Progenitor cell of endocrine pancreas (in vitro differentiated cells): ENCODE measurements at regions not wholly inside any gene's neighbourhood (a gene's known extent, or its start where the extent isn't known, plus 50 kb on each side); places are given as distances from the start of the nearest gene placed in this dataset.

Experiments
- DNase-seq: peaks from one replicate; pipeline ENCODE4 v3.0.0; 2021; ENCODE audit warnings: low spot score; ENCODE audit not compliant: unreplicated experiment
- H3K27ac Mint-ChIP-seq: 2 replicates; pipeline ENCODE4 v1.8.0; 2021; ENCODE audit warnings: mild to moderate bottlenecking, moderate library complexity, mixed read lengths
- H3K27me3 Mint-ChIP-seq: 2 replicates; pipeline ENCODE4 v1.8.0; 2021; ENCODE audit warnings: mixed read lengths
- H3K36me3 Mint-ChIP-seq: 2 replicates; pipeline ENCODE4 v1.8.0; 2022; ENCODE audit warnings: mixed read lengths; ENCODE audit not compliant: insufficient read depth
- H3K4me1 Mint-ChIP-seq: 2 replicates; pipeline ENCODE4 v1.8.0; 2021; ENCODE audit warnings: low read depth, mixed read lengths
- H3K4me3 Mint-ChIP-seq: 2 replicates; pipeline ENCODE4 v1.8.0; 2021; ENCODE audit warnings: low read depth, mild to moderate bottlenecking, moderate library complexity, mixed read lengths
- H3K9me3 Mint-ChIP-seq: 2 replicates; pipeline ENCODE4 v1.8.0; 2021; ENCODE audit warnings: low read depth, mixed read lengths
- CTCF ChIP-seq: fragments of 200-600 bp; sonication (generic); IDR thresholded peaks from one replicate; pipeline ENCODE4 v1.5.0; 2021; ENCODE audit warnings: antibody characterized with exemption, mild to moderate bottlenecking; ENCODE audit not compliant: unreplicated experiment

DNA sequence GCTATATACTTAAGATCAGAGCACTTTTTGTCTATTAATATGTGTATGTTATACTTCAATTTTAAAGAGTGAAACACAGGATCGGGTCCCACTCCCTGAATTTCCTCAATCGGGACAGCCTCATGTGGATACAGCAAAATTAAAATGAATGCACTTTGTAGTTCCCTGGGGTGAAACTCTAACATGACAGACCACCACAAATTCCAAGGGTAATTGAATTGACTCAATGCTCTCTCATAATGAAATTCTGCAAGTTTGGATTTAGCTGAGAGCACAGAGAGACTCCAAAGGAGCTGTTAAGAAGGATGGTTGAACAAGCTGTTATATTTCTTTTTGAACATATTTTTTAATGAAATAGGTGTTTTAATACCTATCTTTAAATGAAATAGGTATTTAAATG is 413.6 kb downstream of the GXYLT1 start:
- no peaks in the 10 kb centered on the region for H3K27me3 Mint-ChIP-seq
- peaks cover 3% of the 10 kb centered on the region for H3K9me3 Mint-ChIP-seq
- DNase-seq: no peak
- H3K36me3 Mint-ChIP-seq: no peaks in the 10 kb centered on the region
- no peak overlapping the region for H3K27ac Mint-ChIP-seq
- no peak for TF ChIP-seq CTCF
- H3K4me3 Mint-ChIP-seq: no peak overlapping the region
- no peaks in the 10 kb centered on the region for H3K4me1 Mint-ChIP-seq

- H3K27me3 Mint-ChIP-seq: no peaks in the 10 kb centered on the region
- H3K27ac Mint-ChIP-seq: no peak overlapping the region
- H3K4me1 Mint-ChIP-seq: no peaks in the 10 kb centered on the region
- no peak for DNase-seq
- TF ChIP-seq CTCF: no peak
- H3K4me3 Mint-ChIP-seq: no peak overlapping the region
- H3K9me3 Mint-ChIP-seq: no peaks in the 10 kb centered on the region
- no peaks in the 10 kb centered on the region for H3K36me3 Mint-ChIP-seq
Measured at GRCh38 chr12:41724216-41724615, 420.5 kb downstream of the GXYLT1 start.

DNA sequence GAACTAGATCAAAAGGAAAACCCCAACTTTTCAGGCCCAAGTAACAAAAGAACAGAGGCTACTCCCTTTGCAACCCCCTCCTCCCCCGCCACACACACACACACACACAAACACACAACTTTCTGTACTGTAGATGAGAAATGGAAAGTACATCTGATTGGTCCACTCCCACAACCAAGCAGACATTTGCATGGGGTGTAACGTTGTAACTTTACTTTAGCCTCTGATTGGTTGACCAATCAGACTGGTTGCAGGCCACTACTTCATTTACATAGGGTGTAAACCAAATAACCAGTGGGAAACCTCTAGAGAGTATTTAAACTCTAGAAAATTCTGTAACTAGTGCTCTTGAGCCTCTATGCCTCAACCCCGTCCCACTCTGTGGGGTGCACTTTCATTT is 425.5 kb downstream of the GXYLT1 start:
- Mint-ChIP-seq H3K27me3 (no peaks in the 10 kb centered on the region), H3K9me3 (no peaks in the 10 kb centered on the region), H3K4me3 (no peak overlapping the region), H3K4me1 (peaks cover 2% of the 10 kb centered on the region), H3K27ac (no peak overlapping the region), H3K36me3 (no peaks in the 10 kb centered on the region)
- DNase-seq: no peak
- no peak for TF ChIP-seq CTCF

- no peak for TF ChIP-seq CTCF
- Mint-ChIP-seq H3K27ac (no peak overlapping the region), H3K4me3 (no peak overlapping the region), H3K4me1 (peaks cover 2% of the 10 kb centered on the region), H3K27me3 (no peaks in the 10 kb centered on the region), H3K9me3 (no peaks in the 10 kb centered on the region), H3K36me3 (no peaks in the 10 kb centered on the region)
- no peak for DNase-seq
Measured at GRCh38 chr12:41715256-41715655, 429.4 kb downstream of the GXYLT1 start.

DNA sequence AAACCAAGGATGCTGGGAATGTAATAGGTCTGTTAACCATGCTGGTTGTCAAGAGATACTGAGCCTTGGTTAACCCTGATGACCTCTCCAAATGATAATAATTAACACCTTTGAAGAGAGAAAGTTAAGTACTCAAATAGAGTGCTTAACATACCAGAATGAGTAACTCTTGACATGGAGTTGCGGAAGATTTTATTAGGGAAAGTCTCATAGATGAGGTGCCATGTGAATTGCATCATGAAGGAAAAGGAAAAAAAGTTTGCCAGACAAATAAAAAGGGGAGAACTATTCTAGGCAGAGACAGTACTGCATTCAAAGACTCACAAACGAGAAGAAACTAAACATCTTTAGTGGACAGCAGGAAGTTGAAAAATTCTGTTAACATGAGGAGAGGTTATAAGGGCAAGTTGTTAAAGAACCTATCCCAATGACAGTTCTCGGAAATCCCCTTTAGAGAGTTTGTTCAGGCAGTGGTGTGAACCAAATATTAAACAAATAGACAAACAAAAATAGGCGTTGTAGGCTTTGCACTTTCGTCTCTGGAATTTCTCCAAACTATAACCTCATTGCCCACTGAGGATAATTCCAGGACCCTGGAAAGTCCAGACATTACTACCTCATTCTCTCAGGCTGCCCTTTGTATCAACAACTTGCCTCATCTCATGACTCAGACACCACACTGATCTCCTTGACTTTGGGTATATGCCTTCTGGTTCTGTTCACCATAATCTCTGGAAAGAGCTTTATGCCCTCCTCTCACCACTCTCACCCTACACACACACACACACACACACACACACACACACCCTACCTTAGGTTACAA is 435.0 kb downstream of the GXYLT1 start:
- H3K9me3 Mint-ChIP-seq: no peaks in the 10 kb centered on the region
- no peak for TF ChIP-seq CTCF
- no peak overlapping the region for H3K27ac Mint-ChIP-seq
- peaks cover 20% of the 10 kb centered on the region for H3K4me1 Mint-ChIP-seq
- H3K27me3 Mint-ChIP-seq: no peaks in the 10 kb centered on the region
- H3K4me3 Mint-ChIP-seq: no peak overlapping the region
- DNase-seq: no peak
- no peaks in the 10 kb centered on the region for H3K36me3 Mint-ChIP-seq
